ENCODE measurements at regions not wholly inside any gene's neighbourhood (a gene's known extent, or its start where the extent isn't known, plus 50 kb on each side); places are given as distances from the start of the nearest gene placed in this dataset.
"Not testable (repeated sequence)": the region's sequence is repeated elsewhere in the genome, so short reads cannot be mapped to it uniquely, and the experiment has no call there.

DNA sequence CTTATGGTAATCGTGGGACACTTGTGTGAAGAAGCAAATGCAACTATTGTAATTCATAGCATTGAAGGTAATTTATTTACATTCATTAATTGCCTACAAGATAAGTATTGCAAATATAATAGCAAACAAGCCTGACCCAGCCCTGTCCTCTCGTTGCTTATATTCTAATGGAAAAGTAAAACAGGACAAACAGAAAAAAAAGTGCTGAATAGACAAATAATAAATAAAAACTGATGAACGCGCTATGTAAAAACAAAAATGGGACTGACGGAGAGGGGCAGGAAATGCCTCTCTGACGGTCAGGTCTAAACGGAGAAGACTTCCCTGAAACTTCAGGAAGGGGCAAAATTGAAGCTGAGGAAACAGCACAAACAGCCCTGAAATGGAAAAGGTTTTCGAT, 284.9 kb upstream of the FRG1 start:
- TF ChIP-seq POLR2A, POLR2AphosphoS5 (IDR thresholded peaks at IDR 0.05): not testable (repeated sequence)
- TF ChIP-seq, protein P1, sequence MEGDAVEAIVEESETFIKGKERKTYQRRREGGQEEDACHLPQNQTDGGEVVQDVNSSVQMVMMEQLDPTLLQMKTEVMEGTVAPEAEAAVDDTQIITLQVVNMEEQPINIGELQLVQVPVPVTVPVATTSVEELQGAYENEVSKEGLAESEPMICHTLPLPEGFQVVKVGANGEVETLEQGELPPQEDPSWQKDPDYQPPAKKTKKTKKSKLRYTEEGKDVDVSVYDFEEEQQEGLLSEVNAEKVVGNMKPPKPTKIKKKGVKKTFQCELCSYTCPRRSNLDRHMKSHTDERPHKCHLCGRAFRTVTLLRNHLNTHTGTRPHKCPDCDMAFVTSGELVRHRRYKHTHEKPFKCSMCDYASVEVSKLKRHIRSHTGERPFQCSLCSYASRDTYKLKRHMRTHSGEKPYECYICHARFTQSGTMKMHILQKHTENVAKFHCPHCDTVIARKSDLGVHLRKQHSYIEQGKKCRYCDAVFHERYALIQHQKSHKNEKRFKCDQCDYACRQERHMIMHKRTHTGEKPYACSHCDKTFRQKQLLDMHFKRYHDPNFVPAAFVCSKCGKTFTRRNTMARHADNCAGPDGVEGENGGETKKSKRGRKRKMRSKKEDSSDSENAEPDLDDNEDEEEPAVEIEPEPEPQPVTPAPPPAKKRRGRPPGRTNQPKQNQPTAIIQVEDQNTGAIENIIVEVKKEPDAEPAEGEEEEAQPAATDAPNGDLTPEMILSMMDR (IDR thresholded peaks at IDR 0.05) = not testable (repeated sequence)
